ENCODE measurements at regions not wholly inside any gene's neighbourhood (a gene's known extent, or its start where the extent isn't known, plus 50 kb on each side); places are given as distances from the start of the nearest gene placed in this dataset.

DNA sequence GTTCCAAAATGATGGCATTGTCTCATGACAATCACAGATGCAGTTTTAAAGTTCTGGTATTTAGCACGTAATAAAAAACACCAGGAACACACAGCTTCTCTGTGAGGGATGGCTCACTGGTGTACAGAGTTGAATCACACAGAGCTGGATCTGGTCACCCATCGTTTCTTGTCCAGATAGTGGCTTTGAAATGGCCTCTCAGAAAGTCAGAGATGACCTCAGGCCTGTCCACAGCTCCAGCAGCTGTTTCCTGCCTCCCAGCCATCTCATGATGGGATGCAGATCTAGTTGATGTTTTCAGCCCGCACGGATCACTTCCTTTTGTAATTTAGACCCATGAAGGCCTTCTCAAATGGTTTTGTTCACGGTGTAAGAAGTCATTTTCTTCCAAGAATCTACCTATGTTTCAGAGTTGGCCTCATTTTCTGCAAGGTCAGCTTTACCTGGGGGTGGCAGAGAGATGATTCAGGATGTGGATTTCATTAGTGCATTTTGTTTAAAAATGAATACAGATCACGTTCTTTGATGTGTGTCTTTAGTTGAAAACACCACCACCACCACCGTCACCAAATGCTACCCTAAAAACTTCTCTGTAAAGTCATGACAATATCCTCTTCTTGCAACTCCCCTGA is 166.2 kb downstream of the SNX10 start:
- Histone ChIP-seq H3K36me3 (replicated peaks in 1 of 2; ENCODE audit: control insufficient read depth in 1 of 2, insufficient read depth in 2 of 2, low read length in 1 of 2) (no peaks in the 10 kb centered on the region), H3K9me3 (no peaks in the 10 kb centered on the region), H3K4me3 (ENCODE audit: low read depth in 2 of 2, low read length in 1 of 2) (no peak overlapping the region), H3F3A (replicated peaks; ENCODE audit: insufficient read depth) (no peaks in the 10 kb centered on the region), H2AFZ (ENCODE audit: low read depth) (no peak overlapping the region; the same call in 1 of the 2 replicates), H3K27ac (ENCODE audit: low read depth in 2 of 2, low read length in 1 of 2) (peak overlapping the region in 1 of 2 experiments; percentile 1; a peak in 2 of 4 replicates), H3K9me2 (no peaks in the 10 kb centered on the region), H3K4me2 (no peak overlapping the region), H3K79me2 (ENCODE audit: insufficient read depth) (no peaks in the 10 kb centered on the region), H3K9ac (no peak overlapping the region), H3K27me3 (ENCODE audit: insufficient read depth) (no peaks in the 10 kb centered on the region), H4K20me1 (ENCODE audit: insufficient read depth) (no peaks in the 10 kb centered on the region), H3K4me1 (ENCODE audit: control insufficient read depth in 1 of 2, insufficient read depth in 2 of 2, low read depth in 1 of 2, low read length in 1 of 2) (peaks cover 0 to 4% of the 10 kb centered on the region in 2 experiments; a peak in 2 of 4 replicates)
- peak; percentile 51 for DNase-seq
- POLR2A ChIA-PET, result no interaction called here
- WGBS (ENCODE audit: low lambda C conversion rate), result 26% methylated on average over 7 of the region's 7 CpGs
- TF ChIP-seq SIN3A (IDR thresholded peaks at IDR 0.05; ENCODE audit: borderline replicate concordance, low read depth, low read length), result no peak
- TF ChIP-seq, protein P1, sequence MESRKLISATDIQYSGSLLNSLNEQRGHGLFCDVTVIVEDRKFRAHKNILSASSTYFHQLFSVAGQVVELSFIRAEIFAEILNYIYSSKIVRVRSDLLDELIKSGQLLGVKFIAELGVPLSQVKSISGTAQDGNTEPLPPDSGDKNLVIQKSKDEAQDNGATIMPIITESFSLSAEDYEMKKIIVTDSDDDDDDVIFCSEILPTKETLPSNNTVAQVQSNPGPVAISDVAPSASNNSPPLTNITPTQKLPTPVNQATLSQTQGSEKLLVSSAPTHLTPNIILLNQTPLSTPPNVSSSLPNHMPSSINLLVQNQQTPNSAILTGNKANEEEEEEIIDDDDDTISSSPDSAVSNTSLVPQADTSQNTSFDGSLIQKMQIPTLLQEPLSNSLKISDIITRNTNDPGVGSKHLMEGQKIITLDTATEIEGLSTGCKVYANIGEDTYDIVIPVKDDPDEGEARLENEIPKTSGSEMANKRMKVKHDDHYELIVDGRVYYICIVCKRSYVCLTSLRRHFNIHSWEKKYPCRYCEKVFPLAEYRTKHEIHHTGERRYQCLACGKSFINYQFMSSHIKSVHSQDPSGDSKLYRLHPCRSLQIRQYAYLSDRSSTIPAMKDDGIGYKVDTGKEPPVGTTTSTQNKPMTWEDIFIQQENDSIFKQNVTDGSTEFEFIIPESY (IDR thresholded peaks at IDR 0.05; ENCODE audit: borderline replicate concordance, low read depth), result no peak
- TF ChIP-seq MEF2A (IDR thresholded peaks at IDR 0.05; ENCODE audit: borderline replicate concordance, low read depth), result no peak
- no peak for TF ChIP-seq EP300 (IDR thresholded peaks at IDR 0.05; ENCODE audit: borderline replicate concordance in 1 of 2, low read depth in 1 of 2, low read length in 1 of 2)
- no peak for TF ChIP-seq MXI1 (IDR thresholded peaks at IDR 0.05; ENCODE audit: low read depth, low read length)
- TF ChIP-seq FOXM1 (IDR thresholded peaks at IDR 0.05; ENCODE audit: low read depth), result no peak
- TF ChIP-seq CHD2 (IDR thresholded peaks at IDR 0.05; ENCODE audit: low read length, partially characterized antibody), result no peak
- TF ChIP-seq FOXJ3 (CRISPR knock-in tag; IDR thresholded peaks at IDR 0.05), result no peak
- no peak for TF ChIP-seq SMC3 (IDR thresholded peaks at IDR 0.05; ENCODE audit: low read depth, low read length)
- TF ChIP-seq, protein P2, sequence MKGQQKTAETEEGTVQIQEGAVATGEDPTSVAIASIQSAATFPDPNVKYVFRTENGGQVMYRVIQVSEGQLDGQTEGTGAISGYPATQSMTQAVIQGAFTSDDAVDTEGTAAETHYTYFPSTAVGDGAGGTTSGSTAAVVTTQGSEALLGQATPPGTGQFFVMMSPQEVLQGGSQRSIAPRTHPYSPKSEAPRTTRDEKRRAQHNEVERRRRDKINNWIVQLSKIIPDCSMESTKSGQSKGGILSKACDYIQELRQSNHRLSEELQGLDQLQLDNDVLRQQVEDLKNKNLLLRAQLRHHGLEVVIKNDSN (IDR thresholded peaks at IDR 0.05; ENCODE audit: borderline replicate concordance, low read depth), result no peak
- no peak for TF ChIP-seq EZH2phosphoT487 (IDR thresholded peaks at IDR 0.05; ENCODE audit: borderline replicate concordance, low read depth)
- TF ChIP-seq GATA2 (CRISPR knock-in tag; IDR thresholded peaks at IDR 0.05), result no peak
- TF ChIP-seq, protein P3, sequence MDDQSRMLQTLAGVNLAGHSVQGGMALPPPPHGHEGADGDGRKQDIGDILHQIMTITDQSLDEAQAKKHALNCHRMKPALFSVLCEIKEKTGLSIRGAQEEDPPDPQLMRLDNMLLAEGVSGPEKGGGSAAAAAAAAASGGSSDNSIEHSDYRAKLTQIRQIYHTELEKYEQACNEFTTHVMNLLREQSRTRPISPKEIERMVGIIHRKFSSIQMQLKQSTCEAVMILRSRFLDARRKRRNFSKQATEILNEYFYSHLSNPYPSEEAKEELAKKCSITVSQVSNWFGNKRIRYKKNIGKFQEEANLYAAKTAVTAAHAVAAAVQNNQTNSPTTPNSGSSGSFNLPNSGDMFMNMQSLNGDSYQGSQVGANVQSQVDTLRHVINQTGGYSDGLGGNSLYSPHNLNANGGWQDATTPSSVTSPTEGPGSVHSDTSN (IDR thresholded peaks at IDR 0.05), result no peak
- TF ChIP-seq, protein P4, sequence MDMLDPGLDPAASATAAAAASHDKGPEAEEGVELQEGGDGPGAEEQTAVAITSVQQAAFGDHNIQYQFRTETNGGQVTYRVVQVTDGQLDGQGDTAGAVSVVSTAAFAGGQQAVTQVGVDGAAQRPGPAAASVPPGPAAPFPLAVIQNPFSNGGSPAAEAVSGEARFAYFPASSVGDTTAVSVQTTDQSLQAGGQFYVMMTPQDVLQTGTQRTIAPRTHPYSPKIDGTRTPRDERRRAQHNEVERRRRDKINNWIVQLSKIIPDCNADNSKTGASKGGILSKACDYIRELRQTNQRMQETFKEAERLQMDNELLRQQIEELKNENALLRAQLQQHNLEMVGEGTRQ (IDR thresholded peaks at IDR 0.05; ENCODE audit: borderline replicate concordance, low read depth, low read length), result no peak
- CTCF ChIA-PET, result interaction anchor here (1.1 to 1.3 kb wide), 4 partner anchors 19 to 210 kb away, joined by 3 to 4 read pairs (median 3); no protein-coding TSS in a partner anchor

All from SK-N-SH (cell line).